AML-193 (cell line): ENCODE measurements at regions not wholly inside any gene's neighbourhood (a gene's known extent, or its start where the extent isn't known, plus 50 kb on each side); places are given as distances from the start of the nearest gene placed in this dataset.
"Not testable (repeated sequence)": the region's sequence is repeated elsewhere in the genome, so short reads cannot be mapped to it uniquely, and the experiment has no call there.

Source experiments
- DNase-seq, 2 experiments: peaks; one replicate each; lab custom pipeline; 2025; lab: John Stamatoyannopoulos, UW

DNA sequence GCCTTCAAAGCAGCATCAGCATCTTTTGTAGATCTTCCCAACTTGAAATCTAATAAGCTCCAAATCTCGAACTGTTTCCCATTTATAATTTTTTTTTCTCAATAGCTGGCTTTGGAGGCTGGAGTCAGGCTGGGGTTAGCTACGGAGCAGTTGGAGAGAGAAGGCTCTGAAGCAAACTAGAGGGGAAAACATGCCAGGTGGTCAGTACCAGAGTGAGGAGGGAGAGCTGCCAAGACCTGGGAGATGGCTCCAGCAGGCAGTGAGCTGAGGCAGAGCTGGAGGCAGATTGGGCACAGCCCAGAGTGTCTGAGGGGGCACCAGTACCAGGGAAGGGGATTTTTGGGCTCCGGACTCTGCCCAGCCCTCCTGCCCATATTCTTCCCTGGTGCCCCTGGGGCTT lies 311.2 kb downstream of the RPLP1 start:
- DNase-seq, result no peak

DNA sequence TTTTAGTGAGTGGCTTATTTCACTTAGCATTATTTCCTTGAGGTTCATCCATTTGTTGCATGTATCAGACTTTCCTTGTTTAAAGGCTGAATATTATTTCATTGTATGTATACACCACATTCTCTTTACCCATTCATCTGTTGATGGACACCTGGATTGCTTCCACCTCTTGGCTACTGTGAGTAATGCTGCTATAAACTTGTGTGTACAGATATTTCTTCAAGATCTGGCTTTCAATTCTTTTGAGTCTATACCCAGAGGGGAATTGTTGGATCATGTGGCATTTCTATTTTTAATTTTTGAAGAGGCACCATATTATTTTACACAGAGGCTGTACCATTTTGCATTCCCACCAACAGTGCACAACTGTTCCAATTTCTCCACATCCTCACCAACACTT lies 313.5 kb downstream of the RPLP1 start:
- DNase-seq, result no peak

DNA sequence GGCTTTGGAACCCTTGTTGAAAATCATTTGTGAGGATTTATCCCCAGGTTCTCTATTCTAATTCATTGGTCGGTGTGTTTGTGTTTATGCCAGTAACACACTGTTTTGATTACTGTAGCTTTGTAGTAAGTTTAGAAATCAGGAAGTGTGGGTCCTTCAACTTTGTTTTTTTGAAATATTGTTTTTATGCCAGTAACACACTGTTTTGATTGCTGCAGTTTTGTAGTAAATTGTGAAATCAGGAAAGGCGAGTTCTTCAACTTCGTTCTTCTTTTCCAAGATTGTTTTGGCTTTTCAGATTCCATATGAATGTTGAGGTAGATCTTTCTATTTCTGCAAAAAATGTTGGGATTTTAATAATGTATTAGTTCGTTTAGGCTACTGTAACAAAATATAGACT lies 314.6 kb downstream of the RPLP1 start:
- DNase-seq, result no peak

DNA sequence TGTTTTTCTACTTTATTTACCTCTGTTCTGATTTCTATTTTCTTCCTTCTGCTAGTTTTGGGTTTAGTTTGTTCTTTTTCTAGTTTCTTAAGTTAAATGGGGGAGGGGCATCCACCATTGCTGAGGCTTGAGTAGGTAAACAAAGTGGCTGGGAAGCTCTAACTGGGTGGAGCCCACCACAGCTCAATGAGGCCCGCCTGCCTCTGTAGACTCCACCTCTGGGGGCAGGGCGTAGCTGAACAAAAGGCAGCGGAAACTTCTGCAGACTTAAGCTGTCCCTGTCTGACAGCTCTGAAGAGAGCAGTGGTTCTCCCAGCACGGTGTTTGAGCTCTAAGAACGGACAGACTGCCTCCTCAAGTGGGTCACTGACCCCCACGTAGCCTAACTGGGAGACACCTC lies 316.7 kb downstream of the RPLP1 start:
- DNase-seq, result not testable (repeated sequence)

DNA sequence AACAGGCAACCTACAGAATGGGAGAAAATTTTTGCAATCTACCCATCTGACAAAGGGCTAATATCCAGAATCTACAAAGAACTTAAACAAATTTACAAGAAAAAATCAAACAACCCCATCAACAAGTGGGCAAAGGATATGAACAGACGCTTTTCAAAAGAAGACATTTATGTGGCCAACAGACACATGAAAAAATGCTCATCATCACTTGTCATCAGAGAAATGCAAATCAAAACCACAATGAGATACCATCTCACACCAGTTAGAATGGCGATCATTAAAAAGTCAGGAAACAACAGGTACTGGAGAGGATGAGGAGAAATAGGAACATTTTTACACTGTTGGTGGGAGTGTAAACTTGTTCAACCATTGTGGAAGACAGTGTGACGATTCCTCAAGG lies 321.6 kb downstream of the RPLP1 start:
- DNase-seq, result not testable (repeated sequence)

DNA sequence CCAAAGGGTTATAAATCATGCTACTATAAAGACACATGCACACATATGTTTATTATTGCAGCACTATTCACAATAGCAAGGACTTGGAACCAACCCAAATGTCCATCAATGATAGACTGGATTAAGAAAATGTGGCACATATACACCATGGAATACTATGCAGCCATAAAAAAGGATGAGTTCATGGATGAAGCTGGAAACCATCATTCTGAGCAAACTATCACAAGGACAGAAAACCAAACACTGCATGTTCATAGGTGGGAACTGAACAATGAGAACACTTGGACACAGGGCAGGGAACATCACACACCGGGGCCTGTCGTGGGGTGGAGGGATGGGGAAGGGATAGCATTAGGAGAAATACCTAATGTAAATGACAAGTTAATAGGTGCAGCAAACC lies 322.1 kb downstream of the RPLP1 start:
- not testable (repeated sequence) for DNase-seq

DNA sequence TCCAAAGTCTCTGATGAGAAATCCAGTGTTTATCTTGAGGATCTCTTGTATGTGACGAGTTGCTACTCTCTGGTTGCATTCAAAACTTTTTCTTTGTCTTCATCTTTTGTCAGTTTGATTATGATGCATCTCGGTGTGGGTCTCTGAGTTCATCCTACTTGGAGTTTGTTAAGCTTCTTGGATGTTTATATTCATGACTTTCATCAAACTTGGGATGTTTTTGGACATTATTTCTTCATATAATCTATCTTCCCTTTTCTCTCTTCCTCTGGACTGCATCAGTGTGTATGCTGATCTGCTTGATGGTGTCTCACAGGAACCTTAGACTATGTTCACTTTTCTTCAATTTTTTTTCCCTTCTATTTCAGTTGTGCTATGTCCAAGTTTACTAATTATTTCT lies 320.4 kb downstream of the TLE3 start:
- DNase-seq, result no peak

DNA sequence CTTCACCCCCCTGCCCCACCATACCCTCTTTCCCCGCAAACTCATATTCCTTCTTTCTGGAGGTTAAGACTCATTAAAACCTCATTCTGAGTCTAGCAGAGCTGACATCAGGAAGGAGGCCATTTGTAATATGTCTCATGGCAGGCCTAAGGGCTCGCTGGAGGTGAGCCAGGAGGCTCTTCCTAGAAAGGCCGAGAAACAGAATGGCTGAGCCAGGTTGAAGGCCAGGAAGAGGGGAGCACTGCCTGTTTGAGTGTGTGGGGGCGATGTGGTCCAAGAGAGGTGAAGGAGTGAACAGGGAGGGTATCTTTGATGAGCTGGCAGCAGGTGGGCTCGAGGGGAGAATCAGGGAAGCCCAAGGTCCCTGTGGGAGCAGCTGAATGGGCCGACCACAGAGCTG lies 317.3 kb downstream of the TLE3 start:
- no peak for DNase-seq

DNA sequence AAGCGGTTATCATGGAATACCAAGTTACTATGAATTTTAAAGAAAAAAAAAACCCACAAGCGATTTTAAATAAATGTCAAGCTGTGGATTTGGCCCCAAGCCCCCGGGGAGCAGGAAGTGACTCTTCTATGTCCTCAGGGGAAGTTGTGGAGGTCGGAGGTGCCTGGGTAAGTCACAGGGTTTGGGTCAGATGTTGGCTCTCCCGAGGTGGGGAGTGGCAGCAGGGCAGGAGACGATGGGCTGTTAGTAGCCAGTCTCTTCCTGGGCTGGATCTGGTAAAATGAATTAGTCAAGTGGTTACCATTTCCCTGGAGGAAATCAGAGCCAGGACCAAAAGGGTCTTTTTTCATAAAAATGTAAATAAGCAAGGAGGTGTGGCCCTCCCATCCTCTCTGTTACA lies 316.7 kb downstream of the TLE3 start:
- no peak for DNase-seq

DNA sequence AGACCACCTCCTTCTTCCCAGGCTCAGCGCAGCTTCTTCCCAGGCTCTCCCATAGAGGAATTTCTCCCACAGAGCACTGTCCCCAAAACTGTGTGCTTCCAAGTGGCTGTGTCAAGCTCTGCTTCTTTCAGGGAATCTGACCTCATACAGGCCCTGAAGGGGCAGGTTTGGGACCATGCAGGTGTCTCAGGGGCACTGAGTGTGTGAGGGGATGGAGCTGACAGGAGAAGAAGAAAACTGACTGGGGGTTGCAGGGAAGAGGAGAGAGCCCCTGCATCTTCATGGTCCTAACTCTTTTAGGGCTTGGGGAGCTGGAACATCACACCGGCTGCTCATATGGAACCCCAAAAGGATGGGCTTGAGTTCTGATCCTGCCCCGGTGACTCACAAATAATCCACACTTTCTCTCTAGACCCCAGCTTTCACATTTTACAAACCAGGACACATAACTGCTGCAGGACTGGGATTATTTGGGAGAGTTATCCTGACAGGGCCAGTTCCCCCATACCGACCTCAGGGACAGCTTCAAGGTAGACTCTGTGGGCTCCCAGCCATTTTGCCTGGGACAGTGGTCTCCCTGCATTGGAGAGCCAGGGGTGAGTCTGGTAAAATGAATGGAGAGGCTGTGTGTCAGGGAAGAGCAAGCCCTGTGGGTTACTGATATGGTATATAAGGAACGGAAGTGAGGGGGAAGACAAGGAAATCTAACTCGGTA lies 316.1 kb downstream of the TLE3 start:
- no peak for DNase-seq

DNA sequence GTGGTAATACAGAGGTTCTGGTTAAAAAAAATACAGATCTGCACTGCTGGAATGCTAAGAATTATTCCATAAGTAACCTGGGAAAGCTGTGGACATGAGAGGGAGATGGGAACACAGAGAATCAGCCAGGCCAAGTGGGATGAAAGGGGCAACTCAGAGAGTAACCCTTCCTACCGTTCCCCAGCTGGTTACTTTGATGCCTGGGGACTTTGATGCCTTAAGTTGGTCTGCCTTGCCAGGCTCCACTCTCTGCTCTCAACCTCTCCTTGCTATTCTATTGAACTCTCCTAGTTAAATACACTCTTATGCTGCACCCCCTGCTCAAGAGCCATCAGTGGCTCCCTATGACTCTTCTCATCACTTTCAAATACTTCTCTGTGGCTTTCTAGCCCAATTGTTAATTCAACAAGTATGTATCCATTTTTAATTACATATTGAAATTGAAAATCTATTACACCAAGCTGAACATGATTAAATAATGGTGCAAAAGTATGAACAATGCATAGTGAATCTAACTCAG lies 315.5 kb downstream of the TLE3 start:
- DNase-seq, result no peak

DNA sequence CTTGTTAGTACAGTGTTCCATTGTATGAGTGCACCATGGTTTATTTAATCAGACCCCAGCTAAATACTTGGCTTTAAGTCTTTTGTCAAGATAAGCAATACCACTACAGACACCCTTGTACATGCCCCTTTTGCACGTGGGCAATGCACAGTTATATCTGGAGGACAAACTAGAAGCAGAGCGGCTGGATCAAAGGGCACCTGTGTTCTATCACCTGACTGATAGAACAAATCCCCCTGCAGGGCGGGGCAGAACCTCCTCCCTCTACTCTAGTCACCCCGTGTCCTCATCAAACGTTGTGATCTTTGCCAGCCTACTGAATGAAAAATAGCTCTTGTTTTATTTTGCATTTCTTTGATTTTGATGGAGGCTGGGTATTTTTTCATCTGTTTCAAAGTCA lies 314.9 kb downstream of the TLE3 start:
- DNase-seq, result no peak

DNA sequence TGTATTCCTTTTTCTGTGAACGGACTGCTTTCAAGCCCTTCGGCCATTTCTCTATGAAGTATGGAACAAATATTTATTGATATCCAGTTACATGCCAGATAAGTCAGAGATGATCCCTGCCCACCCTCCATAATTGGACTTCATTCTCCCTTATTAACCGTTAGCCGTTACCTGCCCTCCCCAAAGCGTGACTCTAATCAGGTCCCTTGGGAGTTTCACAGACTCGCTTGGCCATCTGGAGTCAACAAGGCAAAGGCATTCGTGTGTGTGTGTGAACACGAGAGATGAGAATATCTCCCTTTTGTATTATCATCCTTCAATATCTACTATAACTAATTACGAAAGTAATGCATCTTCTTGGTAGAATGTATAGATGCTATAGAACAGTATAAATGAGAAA lies 314.5 kb downstream of the TLE3 start:
- no peak for DNase-seq

DNA sequence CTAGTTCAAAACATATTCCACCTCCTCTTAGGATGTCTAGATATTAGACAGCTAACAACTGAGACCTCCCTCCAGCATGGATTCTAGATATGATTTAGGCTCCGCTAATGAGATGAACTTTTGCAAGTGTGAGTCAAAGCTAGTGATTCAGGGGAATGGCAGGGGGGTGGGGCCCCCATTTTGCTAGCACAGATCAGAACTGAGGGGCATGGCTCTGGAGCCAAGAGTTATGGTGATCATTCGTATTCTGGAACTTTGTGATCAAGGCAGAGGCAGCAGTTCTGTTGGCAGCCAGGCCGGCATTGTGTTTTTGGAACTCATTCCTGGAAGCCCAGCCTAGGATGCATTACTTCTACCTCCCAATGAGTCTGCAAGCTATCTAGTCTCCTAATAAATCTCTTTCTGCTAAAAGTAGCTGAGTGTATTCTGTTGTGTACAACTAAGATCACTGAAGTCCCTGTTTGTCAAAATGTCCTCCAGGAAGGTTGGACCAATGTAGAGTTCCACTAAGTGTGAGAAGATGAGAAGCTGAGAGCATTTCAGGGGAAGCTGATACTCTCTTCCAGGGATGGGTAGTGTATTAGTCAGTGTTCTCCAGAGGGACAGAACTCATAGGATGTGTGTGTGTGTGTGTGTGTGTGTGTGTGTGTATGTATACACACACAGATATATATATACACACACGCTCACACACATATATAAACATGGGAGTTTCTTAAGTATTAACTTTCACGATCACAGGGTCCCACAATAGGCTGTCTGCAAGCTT lies 312.7 kb downstream of the TLE3 start:
- DNase-seq, result no peak

DNA sequence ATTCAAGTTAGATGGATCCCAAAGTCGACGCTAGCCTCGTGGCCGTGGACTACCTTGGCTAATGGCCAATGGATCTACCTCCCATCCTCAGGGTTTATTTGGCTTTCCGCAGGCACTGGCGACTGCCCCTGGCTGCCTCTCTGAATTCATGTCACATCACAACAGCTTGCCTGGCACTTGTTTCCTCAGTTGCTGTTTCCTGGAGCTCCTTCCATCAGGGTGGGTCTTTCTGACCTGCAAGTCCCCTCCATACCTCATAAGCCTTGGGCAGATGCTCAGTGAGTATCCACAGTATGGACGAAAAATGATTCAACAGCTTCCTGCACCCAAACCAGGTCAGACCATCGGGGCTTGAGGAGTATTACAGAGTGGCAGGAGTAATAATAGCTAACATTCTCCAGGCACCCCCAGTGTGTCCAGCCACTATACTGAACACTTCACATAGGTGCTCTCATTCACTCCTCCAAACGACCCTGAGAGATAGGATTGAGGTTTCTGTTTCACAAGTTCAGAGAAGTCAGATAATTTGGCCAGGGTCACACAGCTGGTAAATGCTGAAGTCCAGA lies 311.5 kb downstream of the TLE3 start:
- no peak for DNase-seq

DNA sequence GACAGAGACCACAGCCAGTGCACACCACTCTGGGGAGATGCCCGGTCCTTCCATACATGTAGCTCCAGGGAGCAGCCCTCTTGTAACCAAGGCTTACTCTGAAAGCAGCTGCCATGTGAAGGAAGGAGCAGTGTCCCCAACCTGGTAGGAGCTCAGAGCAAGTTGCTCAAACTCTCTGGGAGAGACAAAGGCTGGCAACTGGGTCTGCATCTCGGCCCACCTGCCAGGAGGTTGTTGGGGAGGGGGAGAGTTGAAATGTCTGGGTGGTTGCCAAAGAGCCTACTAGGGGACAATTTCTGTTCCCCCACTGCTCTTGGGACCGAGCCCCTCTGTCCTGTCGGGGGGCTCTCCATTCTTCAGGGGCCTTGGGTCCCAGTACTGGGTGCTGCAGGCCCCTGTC lies 309.9 kb downstream of the TLE3 start:
- DNase-seq, result no peak

DNA sequence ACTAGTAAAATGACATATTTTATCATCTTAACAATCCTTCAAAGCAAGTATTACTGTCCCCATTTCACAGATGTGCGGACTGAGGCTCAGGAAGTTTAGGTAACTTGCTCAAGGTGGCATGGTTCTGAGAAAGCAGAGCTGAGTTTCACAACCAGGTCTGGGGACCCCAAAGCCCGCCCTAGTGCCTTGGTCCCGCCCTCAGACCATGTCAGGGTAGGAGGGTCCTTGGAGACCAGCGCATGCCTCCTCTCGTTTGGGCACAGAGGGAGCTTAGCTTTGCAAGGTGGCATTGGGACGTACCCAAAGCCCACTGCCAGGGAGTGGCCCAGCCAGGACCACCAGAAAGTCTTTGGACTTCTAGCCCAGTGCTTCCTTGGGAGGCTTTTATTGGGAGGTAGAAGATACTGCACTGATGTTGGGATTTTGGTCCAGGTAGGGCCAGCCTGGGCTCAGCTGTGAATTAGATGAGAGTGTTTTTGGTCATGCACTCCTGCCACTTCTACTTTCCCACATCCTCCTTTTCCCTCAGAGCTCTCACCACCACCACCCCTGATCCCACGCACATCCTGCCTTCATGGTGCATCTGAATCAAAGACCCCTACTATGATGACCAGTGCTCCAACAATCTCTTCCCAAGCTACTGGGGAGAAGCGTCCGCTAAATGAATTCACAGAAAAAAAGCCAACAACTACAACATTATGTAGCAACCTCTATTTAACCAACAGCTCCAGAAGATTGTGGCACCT lies 307.9 kb downstream of the TLE3 start:
- DNase-seq, result no peak

DNA sequence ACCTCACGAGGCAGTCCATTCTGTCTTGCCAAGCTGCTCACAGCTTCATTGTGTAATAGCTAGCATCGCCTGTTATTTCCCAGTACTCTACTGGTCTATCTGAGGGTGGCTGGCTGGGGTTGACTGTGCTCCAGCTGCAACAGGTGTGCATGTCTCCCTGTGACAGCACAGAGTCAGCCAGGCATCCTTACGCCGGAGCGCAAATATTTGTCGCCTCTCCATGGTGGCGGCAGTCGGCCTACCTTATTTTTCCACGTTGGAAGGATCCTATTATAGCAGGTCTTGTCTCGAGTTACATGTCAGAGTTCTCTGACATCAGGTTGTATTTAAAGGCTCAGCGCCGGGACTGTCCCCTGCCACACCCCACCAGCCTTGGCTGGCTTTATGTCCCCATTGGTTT lies 307.1 kb downstream of the TLE3 start:
- no peak for DNase-seq

DNA sequence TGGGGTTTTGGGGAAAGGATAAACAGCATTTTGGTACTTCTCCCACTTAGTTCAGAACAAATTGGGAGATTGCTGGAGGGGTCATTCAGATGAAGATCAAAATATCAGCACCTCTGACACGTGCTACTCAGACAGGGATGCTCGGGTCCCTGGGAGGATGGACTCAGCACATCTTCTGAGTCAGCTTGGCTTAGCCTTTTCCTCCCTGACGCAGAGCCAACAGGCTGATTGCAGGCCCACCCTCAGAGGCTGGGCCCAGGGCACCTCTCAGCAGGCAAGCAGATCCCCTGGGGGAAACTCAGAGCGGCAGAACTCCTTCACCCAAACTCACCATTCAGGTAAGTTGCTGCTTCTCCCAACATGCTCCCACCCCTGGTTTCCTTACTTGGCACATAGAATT lies 304.9 kb downstream of the TLE3 start:
- DNase-seq, result no peak

DNA sequence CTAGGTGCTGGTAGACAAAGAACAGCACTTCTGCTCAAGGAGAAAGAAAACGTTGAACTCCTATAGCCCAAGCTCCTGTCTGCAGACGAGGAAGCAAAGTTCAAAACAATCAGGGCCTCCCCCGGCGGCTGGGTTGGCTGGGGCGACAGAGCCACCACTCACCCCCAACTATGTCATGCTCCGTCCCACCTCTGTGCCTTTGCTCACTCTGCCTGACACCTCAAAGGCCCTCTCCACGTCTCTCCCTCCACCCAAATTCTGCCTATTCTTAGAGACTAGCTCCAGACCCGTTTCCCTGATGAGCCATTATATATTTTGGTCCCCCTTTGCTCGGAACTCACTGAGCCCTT lies 304.3 kb downstream of the TLE3 start:
- no peak for DNase-seq

DNA sequence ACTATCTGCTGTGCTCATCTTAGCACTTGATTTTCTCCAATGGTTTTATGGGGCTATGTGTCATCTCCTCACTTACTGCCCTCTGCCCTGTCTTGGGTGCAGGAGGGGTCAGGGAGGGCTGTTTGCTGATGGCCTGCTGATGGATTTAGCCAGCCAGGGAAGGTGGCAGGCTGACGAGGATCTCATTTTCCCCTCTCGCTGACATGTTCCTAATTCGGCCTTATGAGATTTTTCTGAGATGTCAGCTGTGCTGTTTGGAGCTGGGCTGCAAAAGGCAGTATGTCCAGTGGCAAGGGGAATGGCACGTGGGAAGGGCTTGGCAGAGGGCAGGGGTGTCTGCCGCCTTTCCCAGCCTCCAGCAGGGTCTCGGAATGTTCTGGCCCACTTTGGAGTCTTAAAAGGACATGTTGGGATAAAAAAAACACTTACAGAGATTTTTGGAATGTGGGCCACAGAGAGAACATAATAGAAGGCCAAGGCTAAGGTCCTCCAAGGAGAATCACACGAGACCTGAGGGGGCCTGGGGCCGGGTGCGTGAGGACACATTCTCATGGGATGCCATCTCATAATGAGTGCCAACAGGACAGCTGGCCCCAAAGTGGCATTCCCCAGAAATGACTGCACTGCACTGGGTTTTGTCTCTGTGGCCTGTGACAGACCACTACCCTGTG lies 303.8 kb downstream of the TLE3 start:
- no peak for DNase-seq
